ENCODE measurements at regions not wholly inside any gene's neighbourhood (a gene's known extent, or its start where the extent isn't known, plus 50 kb on each side); places are given as distances from the start of the nearest gene placed in this dataset.

DNA sequence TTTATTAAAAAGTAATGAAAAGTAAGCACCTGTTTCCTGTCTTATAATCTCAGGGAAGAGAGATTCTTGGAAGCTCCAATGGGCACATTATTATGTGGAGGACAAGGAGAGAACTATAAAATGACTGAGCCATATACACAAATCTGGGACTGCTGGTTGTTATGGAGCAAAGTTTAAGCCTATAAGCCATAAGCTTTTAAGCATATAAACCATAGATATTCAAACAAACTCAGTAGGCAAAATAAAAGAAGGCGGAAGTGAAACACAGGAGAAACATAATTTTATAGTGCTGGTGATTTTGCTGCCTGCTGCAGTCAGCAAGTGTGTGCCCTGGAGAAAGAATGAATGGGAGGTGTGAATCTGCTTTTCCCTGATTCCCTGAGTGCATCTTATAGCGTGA lies 274.4 kb downstream of the KIF20B start:
- TF ChIP-seq CTCF (IDR thresholded peaks at IDR 0.05) (no peak), POLR2AphosphoS5 (IDR thresholded peaks at IDR 0.05; ENCODE audit: low read depth, low read length) (no peak), SIN3A (IDR thresholded peaks at IDR 0.05; ENCODE audit: borderline replicate concordance, insufficient read depth, low read depth, low read length) (no peak)
- TF ChIP-seq, protein P1, sequence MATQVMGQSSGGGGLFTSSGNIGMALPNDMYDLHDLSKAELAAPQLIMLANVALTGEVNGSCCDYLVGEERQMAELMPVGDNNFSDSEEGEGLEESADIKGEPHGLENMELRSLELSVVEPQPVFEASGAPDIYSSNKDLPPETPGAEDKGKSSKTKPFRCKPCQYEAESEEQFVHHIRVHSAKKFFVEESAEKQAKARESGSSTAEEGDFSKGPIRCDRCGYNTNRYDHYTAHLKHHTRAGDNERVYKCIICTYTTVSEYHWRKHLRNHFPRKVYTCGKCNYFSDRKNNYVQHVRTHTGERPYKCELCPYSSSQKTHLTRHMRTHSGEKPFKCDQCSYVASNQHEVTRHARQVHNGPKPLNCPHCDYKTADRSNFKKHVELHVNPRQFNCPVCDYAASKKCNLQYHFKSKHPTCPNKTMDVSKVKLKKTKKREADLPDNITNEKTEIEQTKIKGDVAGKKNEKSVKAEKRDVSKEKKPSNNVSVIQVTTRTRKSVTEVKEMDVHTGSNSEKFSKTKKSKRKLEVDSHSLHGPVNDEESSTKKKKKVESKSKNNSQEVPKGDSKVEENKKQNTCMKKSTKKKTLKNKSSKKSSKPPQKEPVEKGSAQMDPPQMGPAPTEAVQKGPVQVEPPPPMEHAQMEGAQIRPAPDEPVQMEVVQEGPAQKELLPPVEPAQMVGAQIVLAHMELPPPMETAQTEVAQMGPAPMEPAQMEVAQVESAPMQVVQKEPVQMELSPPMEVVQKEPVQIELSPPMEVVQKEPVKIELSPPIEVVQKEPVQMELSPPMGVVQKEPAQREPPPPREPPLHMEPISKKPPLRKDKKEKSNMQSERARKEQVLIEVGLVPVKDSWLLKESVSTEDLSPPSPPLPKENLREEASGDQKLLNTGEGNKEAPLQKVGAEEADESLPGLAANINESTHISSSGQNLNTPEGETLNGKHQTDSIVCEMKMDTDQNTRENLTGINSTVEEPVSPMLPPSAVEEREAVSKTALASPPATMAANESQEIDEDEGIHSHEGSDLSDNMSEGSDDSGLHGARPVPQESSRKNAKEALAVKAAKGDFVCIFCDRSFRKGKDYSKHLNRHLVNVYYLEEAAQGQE (IDR thresholded peaks at IDR 0.05; ENCODE audit: insufficient read depth in 1 of 2, low read depth in 2 of 2, low read length in 1 of 2), result no peak

Data from Panc1 (cell line).